BE2C (cell line): ENCODE measurements at regions not wholly inside any gene's neighbourhood (a gene's known extent, or its start where the extent isn't known, plus 50 kb on each side); places are given as distances from the start of the nearest gene placed in this dataset.

Experiments used
- DNase-seq: peaks from one replicate; pipeline ENCODE4 v3.0.0-alpha.2; 2020
- H3K27me3 ChIP-seq: fragments of 250-450 bp; sonication (Bioruptor Pico); 2 replicates; pipeline ENCODE4 v1.5.1; 2020; ENCODE audit warnings: mild to moderate bottlenecking
- H3K36me3 ChIP-seq: fragments of 250-450 bp; sonication (Bioruptor Pico); 2 replicates; pipeline ENCODE4 v1.5.1; 2020; ENCODE audit warnings: mild to moderate bottlenecking
- H3K4me1 ChIP-seq: fragments of 250-450 bp; sonication (Bioruptor Pico); 2 replicates; pipeline ENCODE4 v1.5.1; 2020
- H3K4me3 ChIP-seq: 2 replicates; pipeline ENCODE4 v1.5.1; 2011; ENCODE audit warnings: low read depth, low read length
- H3K9me3 ChIP-seq: fragments of 250-450 bp; sonication (Bioruptor Pico); 2 replicates; pipeline ENCODE4 v1.5.1; 2020
- TF ChIP-seq, protein P1 (sequence below): IDR thresholded peaks from 2 replicates; pipeline ENCODE4 v1.5.1; 2012; ENCODE audit warnings: mild to moderate bottlenecking, low read depth, low read length

DNA sequence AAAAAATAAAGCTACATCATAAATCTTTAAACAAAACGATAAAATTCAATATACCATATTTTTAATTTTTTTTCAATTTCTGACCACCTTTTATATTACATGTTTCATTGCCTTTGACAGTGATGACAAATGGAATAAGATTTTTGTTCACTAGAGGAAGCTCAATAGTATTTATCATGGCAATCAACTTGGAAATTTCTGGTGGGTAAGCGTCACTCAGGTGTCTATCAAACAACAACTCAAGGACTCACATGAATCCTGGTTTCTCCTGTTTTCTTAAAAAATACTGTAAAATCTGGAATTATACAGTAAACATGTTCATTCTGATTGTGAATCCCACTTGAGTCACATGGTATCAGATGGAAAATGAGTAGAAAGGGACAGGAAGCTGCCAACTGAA lies 782.2 kb downstream of the OTOL1 start:
- TF ChIP-seq, protein P1, sequence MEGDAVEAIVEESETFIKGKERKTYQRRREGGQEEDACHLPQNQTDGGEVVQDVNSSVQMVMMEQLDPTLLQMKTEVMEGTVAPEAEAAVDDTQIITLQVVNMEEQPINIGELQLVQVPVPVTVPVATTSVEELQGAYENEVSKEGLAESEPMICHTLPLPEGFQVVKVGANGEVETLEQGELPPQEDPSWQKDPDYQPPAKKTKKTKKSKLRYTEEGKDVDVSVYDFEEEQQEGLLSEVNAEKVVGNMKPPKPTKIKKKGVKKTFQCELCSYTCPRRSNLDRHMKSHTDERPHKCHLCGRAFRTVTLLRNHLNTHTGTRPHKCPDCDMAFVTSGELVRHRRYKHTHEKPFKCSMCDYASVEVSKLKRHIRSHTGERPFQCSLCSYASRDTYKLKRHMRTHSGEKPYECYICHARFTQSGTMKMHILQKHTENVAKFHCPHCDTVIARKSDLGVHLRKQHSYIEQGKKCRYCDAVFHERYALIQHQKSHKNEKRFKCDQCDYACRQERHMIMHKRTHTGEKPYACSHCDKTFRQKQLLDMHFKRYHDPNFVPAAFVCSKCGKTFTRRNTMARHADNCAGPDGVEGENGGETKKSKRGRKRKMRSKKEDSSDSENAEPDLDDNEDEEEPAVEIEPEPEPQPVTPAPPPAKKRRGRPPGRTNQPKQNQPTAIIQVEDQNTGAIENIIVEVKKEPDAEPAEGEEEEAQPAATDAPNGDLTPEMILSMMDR, result no peak
- H3K27me3 ChIP-seq, result no peaks in the 10 kb centered on the region
- no peak overlapping the region for H3K4me3 ChIP-seq
- no peaks in the 10 kb centered on the region for H3K9me3 ChIP-seq
- DNase-seq, result no peak
- H3K36me3 ChIP-seq, result no peaks in the 10 kb centered on the region
- H3K4me1 ChIP-seq, result no peaks in the 10 kb centered on the region; the same call in 1 of the 2 replicates

DNA sequence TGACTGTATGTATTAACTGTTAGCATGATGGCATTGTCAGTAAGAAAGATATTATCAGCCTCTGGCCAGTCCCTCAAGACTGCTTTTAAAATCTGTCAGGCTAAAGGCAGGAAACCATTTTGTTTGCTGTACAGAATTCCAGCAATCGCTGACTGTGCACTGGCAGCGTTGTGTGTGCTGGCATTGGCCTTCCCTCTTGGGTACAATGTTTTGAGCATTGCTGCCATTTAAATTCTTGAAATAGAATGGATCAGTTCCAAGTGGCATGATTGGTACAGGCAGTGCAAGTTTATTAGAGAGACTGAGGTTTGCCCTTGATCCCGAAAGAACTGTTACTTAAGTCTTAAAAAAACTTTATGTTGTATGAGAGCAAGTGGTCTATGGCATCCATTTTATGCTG lies 788.7 kb downstream of the OTOL1 start:
- Histone ChIP-seq H3K9me3 (no peaks in the 10 kb centered on the region), H3K27me3 (no peaks in the 10 kb centered on the region), H3K4me1 (peaks cover 6% of the 10 kb centered on the region), H3K36me3 (no peaks in the 10 kb centered on the region), H3K4me3 (no peak overlapping the region)
- TF ChIP-seq, protein P1, result no peak
- DNase-seq, result no peak

DNA sequence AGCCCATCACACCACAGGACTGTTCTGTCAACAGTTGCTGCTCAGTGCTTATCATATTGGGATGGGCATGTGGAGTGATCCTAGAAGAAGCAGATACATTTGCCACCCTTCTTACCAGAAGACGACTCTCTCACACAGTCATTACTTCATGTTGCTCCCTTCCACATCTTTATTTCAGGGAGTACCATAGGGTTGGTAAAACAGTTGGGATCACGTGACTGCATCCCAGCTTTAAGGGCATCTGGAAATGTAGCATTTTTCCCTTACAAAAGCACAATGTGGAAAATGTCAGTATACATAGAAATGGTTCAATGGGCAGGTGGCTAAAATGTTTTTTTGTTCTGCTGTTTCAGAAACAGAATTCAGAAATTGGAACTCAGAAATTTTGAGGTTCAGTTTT lies 791.0 kb downstream of the OTOL1 start:
- H3K4me1 ChIP-seq, result peaks cover 6% of the 10 kb centered on the region
- H3K36me3 ChIP-seq, result no peaks in the 10 kb centered on the region
- TF ChIP-seq, protein P1, result no peak
- H3K4me3 ChIP-seq, result no peak overlapping the region
- H3K9me3 ChIP-seq, result no peaks in the 10 kb centered on the region
- no peaks in the 10 kb centered on the region for H3K27me3 ChIP-seq
- no peak for DNase-seq

DNA sequence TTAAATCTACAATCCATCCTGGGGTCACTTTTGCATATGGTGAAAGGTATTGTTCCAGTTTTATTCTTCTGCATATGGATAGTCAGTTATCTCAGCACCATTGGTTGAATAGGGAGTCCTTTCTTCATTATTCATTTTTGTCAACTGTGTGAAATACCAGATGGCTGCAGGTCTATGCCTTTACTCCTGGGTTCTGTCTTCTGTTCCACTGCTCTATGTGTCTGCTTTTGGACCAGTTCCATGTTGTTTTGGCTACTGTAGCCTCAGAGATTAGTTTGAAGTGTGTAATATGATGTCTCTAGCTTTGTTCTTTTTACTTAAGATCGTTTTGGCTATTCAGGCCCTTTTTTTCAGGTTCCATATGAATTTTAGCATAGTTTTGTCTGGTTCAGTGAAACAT lies 795.8 kb downstream of the OTOL1 start:
- Histone ChIP-seq H3K36me3 (no peaks in the 10 kb centered on the region), H3K4me3 (no peak overlapping the region), H3K9me3 (no peaks in the 10 kb centered on the region), H3K27me3 (no peaks in the 10 kb centered on the region), H3K4me1 (no peaks in the 10 kb centered on the region)
- TF ChIP-seq, protein P1, result no peak
- DNase-seq, result no peak

DNA sequence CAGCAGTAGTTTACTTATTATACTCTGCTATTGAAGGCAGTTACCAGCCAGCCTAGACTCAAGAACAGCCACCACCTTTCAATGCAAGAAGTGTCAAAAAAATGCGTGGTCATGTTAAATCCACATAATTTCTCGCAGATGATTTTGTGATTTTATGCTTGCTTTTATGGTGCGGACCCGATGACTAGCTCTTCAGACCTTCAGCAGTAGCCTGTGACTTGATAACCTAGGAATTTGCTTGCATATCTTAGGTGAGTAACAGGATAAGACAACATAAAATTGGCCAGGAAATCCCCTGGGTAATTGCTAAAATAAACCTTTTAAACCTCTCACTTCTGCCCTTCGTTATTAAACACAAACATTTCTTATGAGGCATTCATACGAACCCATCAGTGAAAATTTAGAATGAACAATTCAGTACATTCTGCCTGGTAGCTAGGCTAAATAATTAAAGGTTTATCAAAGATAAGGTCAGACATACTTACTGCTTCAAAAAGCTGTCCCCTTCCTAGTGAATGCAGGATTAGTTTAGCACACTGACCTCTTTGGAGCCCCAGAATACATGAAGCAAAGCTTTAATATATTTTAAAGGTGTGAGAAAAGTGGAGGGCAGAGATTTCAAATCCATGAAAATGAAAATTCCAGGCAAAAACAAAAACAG lies 798.8 kb downstream of the OTOL1 start:
- Histone ChIP-seq H3K4me1 (peaks cover 4% of the 10 kb centered on the region; the same call in 1 of the 2 replicates), H3K9me3 (no peaks in the 10 kb centered on the region), H3K4me3 (no peak overlapping the region), H3K36me3 (no peaks in the 10 kb centered on the region), H3K27me3 (no peaks in the 10 kb centered on the region)
- TF ChIP-seq, protein P1, result no peak
- DNase-seq, result no peak

DNA sequence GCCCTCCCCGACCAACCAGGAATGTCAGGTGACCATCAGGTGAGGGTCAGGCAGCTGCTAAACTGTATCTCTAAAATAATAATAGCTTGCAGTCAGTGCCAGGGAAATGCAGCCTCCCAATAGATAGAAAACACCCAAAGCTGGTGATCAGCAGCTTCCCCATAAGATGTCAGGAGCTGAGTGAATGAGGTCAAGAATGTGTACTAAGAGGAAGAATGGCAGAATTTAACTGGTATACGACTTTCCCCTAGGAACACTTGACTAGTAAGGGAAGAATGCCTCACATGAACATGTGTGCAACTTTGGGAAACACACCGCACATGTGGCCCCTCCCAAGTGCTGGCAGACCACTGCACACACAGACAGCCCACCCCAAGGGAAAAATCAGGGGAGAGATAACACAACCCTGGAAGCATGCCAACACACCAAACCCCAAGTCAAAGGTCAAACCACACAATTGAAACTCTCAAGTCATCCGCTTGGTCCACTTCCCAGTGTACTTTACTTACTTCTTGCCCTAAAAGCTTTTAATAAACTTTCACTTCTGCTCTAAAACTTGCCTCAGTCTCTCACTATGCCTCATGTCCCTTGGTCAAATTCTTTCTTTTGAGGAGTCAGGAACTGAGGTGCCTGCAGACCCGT lies 806.5 kb downstream of the OTOL1 start:
- no peaks in the 10 kb centered on the region for H3K36me3 ChIP-seq
- no peaks in the 10 kb centered on the region for H3K27me3 ChIP-seq
- DNase-seq, result no peak
- no peaks in the 10 kb centered on the region for H3K4me1 ChIP-seq
- no peak overlapping the region for H3K4me3 ChIP-seq
- H3K9me3 ChIP-seq, result no peaks in the 10 kb centered on the region
- TF ChIP-seq, protein P1, result no peak
